Ovary (tissue), 3 donors: ENCODE measurements at regions not wholly inside any gene's neighbourhood (a gene's known extent, or its start where the extent isn't known, plus 50 kb on each side); places are given as distances from the start of the nearest gene placed in this dataset.

Source experiments
- POLR2A ChIP-seq: fragments of 450-650 bp; IDR thresholded peaks from one replicate; pipeline ENCODE4 v1.6.1; 2017; ENCODE audit warnings: antibody characterized with exemption, mild to moderate bottlenecking, moderate library complexity
- TF ChIP-seq, protein P1 (sequence below), 3 donors: fragments of 450-650 bp in 2 of 3; fragments of 200-600 bp in 1 of 3; IDR thresholded peaks; one replicate each; pipeline versions ENCODE4 v1.5.1 to v1.8.0; 2016 to 2022; ENCODE audit warnings: antibody characterized with exemption in 3 of 3, mild to moderate bottlenecking in 1 of 3
- donor health status: DM: no; HTN: no; CAD: no.

DNA sequence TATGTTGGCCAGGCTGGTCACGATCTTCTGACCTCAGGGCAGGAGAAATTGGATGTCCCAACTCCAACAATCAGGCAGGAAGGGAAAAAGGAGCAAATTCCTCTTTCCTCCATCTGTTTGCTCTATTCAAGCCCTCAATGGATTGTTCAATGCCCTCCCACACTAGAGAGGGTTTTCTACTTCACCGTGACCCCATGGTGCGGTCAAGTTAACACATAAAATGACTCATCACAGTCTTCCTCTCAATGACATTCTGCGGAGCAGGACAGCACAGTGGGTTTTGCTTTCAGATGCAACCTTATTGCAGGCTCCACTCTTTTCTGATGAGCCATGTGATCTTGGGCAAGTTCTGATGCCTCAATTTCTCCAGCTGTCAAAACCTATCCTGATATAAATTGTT lies 364.9 kb downstream of the ANKRD30A start:
- TF ChIP-seq, protein P1, sequence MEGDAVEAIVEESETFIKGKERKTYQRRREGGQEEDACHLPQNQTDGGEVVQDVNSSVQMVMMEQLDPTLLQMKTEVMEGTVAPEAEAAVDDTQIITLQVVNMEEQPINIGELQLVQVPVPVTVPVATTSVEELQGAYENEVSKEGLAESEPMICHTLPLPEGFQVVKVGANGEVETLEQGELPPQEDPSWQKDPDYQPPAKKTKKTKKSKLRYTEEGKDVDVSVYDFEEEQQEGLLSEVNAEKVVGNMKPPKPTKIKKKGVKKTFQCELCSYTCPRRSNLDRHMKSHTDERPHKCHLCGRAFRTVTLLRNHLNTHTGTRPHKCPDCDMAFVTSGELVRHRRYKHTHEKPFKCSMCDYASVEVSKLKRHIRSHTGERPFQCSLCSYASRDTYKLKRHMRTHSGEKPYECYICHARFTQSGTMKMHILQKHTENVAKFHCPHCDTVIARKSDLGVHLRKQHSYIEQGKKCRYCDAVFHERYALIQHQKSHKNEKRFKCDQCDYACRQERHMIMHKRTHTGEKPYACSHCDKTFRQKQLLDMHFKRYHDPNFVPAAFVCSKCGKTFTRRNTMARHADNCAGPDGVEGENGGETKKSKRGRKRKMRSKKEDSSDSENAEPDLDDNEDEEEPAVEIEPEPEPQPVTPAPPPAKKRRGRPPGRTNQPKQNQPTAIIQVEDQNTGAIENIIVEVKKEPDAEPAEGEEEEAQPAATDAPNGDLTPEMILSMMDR (IDR thresholded peaks at IDR 0.05): no peak
- TF ChIP-seq POLR2A: no peak
